GM12872 (cell line): ENCODE measurements at regions not wholly inside any gene's neighbourhood (a gene's known extent, or its start where the extent isn't known, plus 50 kb on each side); places are given as distances from the start of the nearest gene placed in this dataset.

ENCODE experiments used
- CTCF ChIP-seq: IDR thresholded peaks from 3 replicates; pipeline ENCODE4 v1.5.1; 2011; ENCODE audit warnings: low read depth, mild to moderate bottlenecking, low read length, moderate library complexity; ENCODE audit not compliant: insufficient read depth

- TF ChIP-seq CTCF: no peak
Observed at GRCh38 chr5:174971210-174971609, 246.8 kb downstream of the MSX2 start.

GRCh38 chr5:174970502-174970901 is 246.1 kb downstream of the MSX2 start:
- TF ChIP-seq CTCF: no peak

- no peak for TF ChIP-seq CTCF
Observed at GRCh38 chr5:174953871-174954270, 229.5 kb downstream of the MSX2 start.

GRCh38 chr5:174951151-174951780 is 226.9 kb downstream of the MSX2 start:
- peak; percentile 91 for TF ChIP-seq CTCF

GRCh38 chr5:174947548-174947947 is 223.2 kb downstream of the MSX2 start:
- TF ChIP-seq CTCF: no peak

- TF ChIP-seq CTCF: no peak
Observed at GRCh38 chr5:174945853-174946252, 221.5 kb downstream of the MSX2 start.

GRCh38 chr5:174943785-174944184 is 219.4 kb downstream of the MSX2 start:
- TF ChIP-seq CTCF: no peak
